DND-41 (cell line): ENCODE measurements at regions not wholly inside any gene's neighbourhood (a gene's known extent, or its start where the extent isn't known, plus 50 kb on each side); places are given as distances from the start of the nearest gene placed in this dataset.

Source experiments
- EZH2 ChIP-seq: IDR thresholded peaks from 3 replicates; pipeline ENCODE4 v1.6.1; 2012; ENCODE audit warnings: borderline replicate concordance, low read depth, mild to moderate bottlenecking, moderate library complexity, low read length, inconsistent platforms; ENCODE audit not compliant: severe bottlenecking
- TF ChIP-seq, protein P1 (sequence below): IDR thresholded peaks from 2 replicates; pipeline ENCODE4 v1.5.1; 2012; ENCODE audit warnings: borderline replicate concordance, low read length, moderate library complexity, mild to moderate bottlenecking; ENCODE audit not compliant: poor library complexity, severe bottlenecking; ENCODE audit errors: extremely low read depth

DNA sequence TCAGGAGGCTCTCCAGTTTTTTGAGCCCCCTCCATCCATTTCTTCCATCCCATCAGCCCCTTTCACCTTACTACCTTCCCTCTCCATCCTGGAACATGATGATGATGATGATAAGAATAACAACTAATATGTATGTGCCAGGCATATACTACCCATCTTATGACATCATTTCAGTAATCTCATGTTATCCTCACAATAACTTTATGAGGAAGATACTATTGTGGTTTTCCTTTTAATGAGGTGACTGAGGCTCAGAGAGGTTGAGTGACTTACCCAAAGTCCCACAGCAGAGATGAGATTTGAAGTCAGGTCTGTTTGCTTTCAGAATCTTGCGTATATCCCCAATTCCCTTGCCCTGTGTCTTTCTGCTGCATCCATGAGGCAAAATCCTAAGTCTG lies 55.1 kb downstream of the RTL9 start:
- TF ChIP-seq EZH2 = no peak
- TF ChIP-seq, protein P1, sequence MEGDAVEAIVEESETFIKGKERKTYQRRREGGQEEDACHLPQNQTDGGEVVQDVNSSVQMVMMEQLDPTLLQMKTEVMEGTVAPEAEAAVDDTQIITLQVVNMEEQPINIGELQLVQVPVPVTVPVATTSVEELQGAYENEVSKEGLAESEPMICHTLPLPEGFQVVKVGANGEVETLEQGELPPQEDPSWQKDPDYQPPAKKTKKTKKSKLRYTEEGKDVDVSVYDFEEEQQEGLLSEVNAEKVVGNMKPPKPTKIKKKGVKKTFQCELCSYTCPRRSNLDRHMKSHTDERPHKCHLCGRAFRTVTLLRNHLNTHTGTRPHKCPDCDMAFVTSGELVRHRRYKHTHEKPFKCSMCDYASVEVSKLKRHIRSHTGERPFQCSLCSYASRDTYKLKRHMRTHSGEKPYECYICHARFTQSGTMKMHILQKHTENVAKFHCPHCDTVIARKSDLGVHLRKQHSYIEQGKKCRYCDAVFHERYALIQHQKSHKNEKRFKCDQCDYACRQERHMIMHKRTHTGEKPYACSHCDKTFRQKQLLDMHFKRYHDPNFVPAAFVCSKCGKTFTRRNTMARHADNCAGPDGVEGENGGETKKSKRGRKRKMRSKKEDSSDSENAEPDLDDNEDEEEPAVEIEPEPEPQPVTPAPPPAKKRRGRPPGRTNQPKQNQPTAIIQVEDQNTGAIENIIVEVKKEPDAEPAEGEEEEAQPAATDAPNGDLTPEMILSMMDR = no peak
